VCaP (cell line): ENCODE measurements at regions not wholly inside any gene's neighbourhood (a gene's known extent, or its start where the extent isn't known, plus 50 kb on each side); places are given as distances from the start of the nearest gene placed in this dataset.

ENCODE experiments used
- H3K27ac ChIP-seq: fragments of 450-650 bp; 2 replicates; pipeline ENCODE4 v1.5.1; 2017
- TF ChIP-seq, protein P1 (sequence below): fragments of 450-650 bp; conservative IDR thresholded peaks from 2 replicates; pipeline ENCODE4 v1.5.1; 2017; ENCODE audit warnings: mild to moderate bottlenecking, moderate library complexity

DNA sequence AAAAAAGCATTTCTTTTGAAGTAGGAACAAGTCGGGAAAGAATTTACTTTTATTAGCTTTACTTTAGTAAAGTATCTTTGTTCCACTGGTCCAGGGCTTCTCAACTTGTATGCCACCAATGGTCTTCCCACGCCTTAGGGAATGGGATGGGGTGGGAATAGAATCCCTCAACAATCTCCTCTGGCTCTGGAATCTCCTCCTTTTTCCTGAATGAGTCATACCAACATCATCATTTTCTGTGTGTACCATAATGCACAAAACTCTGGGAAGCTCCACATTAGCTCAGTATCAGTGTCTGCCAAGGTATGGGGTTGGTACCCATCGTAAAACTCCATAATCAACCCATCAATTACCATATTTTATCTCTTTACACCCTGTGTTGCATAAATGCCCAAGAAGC is 159.4 kb upstream of the BMPER start:
- H3K27ac ChIP-seq: no peak overlapping the region
- TF ChIP-seq, protein P1, sequence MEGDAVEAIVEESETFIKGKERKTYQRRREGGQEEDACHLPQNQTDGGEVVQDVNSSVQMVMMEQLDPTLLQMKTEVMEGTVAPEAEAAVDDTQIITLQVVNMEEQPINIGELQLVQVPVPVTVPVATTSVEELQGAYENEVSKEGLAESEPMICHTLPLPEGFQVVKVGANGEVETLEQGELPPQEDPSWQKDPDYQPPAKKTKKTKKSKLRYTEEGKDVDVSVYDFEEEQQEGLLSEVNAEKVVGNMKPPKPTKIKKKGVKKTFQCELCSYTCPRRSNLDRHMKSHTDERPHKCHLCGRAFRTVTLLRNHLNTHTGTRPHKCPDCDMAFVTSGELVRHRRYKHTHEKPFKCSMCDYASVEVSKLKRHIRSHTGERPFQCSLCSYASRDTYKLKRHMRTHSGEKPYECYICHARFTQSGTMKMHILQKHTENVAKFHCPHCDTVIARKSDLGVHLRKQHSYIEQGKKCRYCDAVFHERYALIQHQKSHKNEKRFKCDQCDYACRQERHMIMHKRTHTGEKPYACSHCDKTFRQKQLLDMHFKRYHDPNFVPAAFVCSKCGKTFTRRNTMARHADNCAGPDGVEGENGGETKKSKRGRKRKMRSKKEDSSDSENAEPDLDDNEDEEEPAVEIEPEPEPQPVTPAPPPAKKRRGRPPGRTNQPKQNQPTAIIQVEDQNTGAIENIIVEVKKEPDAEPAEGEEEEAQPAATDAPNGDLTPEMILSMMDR: no peak

DNA sequence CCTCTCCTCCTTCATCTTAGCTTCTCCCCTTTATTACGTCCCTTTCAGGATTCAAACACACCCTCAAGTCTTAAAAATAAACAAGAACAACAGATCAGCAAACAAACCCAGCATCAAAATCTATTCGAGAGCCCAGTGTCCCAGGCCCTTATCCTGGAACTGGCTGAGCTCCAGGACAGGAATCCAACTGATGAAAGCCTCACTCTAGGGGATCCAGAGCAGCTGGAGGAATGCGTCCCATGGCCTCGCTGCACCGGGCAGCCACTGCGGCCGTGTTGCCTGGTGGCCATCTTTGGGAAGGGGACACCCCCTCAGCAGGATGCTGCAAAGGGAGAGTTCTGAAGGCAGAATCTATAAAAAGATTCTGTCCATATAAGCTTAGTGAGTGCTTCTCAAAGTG is 156.5 kb upstream of the BMPER start:
- no peak overlapping the region for H3K27ac ChIP-seq
- TF ChIP-seq, protein P1: no peak

DNA sequence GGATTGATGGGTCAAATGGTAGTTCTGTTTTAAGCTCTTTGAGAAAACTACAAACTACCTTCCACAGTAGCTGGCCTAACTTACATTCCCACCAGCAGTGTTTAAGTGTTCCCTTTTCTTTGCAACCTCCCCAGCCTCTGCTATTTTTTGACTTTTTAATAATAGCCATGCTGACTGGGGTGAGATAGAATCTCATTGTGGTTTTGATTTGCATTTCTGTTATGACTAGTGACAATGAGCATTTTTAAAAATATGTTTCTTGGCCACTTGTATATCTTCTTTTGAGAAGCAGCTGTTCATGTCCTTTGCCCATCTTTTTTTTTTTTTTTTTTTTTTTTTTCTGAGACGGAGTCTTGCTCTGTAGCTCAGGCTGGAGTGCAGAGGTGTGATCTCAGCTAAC is 155.2 kb upstream of the BMPER start:
- no peak overlapping the region for H3K27ac ChIP-seq
- TF ChIP-seq, protein P1: no peak

DNA sequence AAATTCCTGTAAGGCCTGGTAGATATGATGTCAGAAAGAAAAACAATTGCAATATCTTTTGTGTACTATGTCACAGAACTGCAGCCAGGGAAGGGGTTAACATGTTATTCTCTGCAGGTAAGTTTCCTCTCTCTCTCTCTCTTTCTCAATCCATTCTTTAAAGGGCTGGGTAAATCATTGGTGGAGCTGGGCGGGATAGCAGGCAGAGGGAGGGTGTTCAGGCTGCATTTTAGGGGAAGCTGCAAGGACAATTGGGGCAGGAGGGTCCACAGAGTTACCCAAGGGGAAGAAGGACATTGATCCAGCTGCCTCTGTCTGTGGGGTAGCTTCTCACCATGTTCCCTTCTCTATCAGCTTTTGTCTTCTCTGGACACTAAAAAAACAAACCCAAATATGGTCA is 153.9 kb upstream of the BMPER start:
- H3K27ac ChIP-seq: no peak overlapping the region

DNA sequence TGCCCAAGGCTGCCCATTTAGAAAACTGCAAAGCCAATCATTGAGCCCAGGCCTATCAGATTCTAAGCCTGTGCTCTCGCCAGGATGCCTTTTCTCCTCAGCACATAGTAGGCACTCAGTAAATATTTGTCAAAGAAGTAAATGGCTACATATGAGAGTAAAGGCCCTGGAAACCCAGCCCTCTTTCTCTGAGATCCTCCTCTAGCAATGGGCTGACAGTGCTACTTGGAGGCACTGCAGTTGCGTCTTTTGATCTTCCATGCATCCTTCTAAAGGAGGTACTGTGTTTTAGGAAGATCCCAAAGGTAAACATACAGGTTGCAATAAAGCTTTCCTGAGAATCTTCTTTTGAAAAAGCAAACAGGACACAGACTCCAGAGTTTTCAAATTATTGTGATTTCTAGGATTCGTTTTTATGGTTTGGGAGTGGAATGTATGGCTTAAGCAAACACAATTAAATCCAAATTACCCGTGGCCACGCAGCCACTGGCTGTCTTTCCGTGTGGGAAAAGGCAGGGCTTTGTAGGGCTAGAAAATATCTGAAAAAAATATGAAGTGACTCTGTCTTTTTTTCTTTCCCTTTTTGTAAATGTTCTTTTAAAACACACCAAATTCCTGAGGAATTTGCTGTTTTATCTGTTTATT is 151.3 kb upstream of the BMPER start:
- H3K27ac ChIP-seq: no peak overlapping the region
- TF ChIP-seq, protein P1: no peak

More for the DNA sequence above, 153.9 kb upstream of the BMPER start:
- TF ChIP-seq, protein P1: no peak

GRCh38 chr7:33754933-33755928 is 150.1 kb upstream of the BMPER start:
- TF ChIP-seq, protein P1: no peak
- no peak overlapping the region for H3K27ac ChIP-seq

- no peak overlapping the region for H3K27ac ChIP-seq
- TF ChIP-seq, protein P1: no peak
Measured at GRCh38 chr7:33757050-33757449, 148.3 kb upstream of the BMPER start.
